ENCODE measurements at regions not wholly inside any gene's neighbourhood (a gene's known extent, or its start where the extent isn't known, plus 50 kb on each side); places are given as distances from the start of the nearest gene placed in this dataset.
"Not testable (repeated sequence)": the region's sequence is repeated elsewhere in the genome, so short reads cannot be mapped to it uniquely, and the experiment has no call there.

GRCh38 chr2:111473522-111473921 is 352.8 kb downstream of the BCL2L11 start:
- H3K27me3 ChIP-seq (ENCODE audit: insufficient read depth, low read length); H3K4me1 ChIP-seq (ENCODE audit: control insufficient read depth in 1 of 2, insufficient read depth in 2 of 2, low read length in 2 of 2); H3K4me3 ChIP-seq (replicated peaks in 1 of 2; ENCODE audit: low read depth in 1 of 2, low read length in 2 of 2); CTCF ChIA-PET; H4K20me1 ChIP-seq (ENCODE audit: insufficient read depth); H3K4me2 ChIP-seq (ENCODE audit: low read length); POLR2A ChIA-PET; RAD21 ChIA-PET (ENCODE audit: low non-redundant PET in 1 of 2, low total read pairs in 2 of 2, uncharacterized antibody in 2 of 2, unreplicated experiment in 2 of 2); H3K27ac ChIP-seq (ENCODE audit: low read depth, low read length); H3K9me2 ChIP-seq (ENCODE audit: insufficient read depth); H2AFZ ChIP-seq (ENCODE audit: low read depth, low read length, poor library complexity, severe bottlenecking); DNase-seq (ENCODE audit: low read depth, low spot score); H3K9me3 ChIP-seq (ENCODE audit: control insufficient read depth in 1 of 2, insufficient read depth in 1 of 2, low read depth in 1 of 2, low read length in 2 of 2); H3K36me3 ChIP-seq (ENCODE audit: control insufficient read depth in 1 of 2, insufficient read depth in 2 of 2, low read length in 2 of 2); BruUV-seq (replicated peaks); intact Hi-C loops (cut with micrococcal nuclease); H3K9ac ChIP-seq (ENCODE audit: low read length): not testable (repeated sequence)
- H3K79me2 ChIP-seq (ENCODE audit: insufficient read depth, low read length): peaks cover 35% of the 10 kb centered on the region
- ATAC-seq: peak; percentile 83

GRCh38 chr2:111474198-111474705 is 353.5 kb downstream of the BCL2L11 start:
- H3K4me3 ChIP-seq (replicated peaks in 1 of 2; ENCODE audit: low read depth in 1 of 2, low read length in 2 of 2); H3K9ac ChIP-seq (ENCODE audit: low read length); H2AFZ ChIP-seq (ENCODE audit: low read depth, low read length, poor library complexity, severe bottlenecking); CTCF ChIA-PET; H3K9me2 ChIP-seq (ENCODE audit: insufficient read depth); H3K27ac ChIP-seq (ENCODE audit: low read depth, low read length); H3K4me1 ChIP-seq (ENCODE audit: control insufficient read depth in 1 of 2, insufficient read depth in 2 of 2, low read length in 2 of 2); H3K4me2 ChIP-seq (ENCODE audit: low read length); RAD21 ChIA-PET (ENCODE audit: low non-redundant PET in 1 of 2, low total read pairs in 2 of 2, uncharacterized antibody in 2 of 2, unreplicated experiment in 2 of 2); H3K27me3 ChIP-seq (ENCODE audit: insufficient read depth, low read length); ATAC-seq; BruUV-seq (replicated peaks); H4K20me1 ChIP-seq (ENCODE audit: insufficient read depth); POLR2A ChIA-PET; H3K9me3 ChIP-seq (ENCODE audit: control insufficient read depth in 1 of 2, insufficient read depth in 1 of 2, low read depth in 1 of 2, low read length in 2 of 2); intact Hi-C loops (cut with micrococcal nuclease); H3K36me3 ChIP-seq (ENCODE audit: control insufficient read depth in 1 of 2, insufficient read depth in 2 of 2, low read length in 2 of 2); DNase-seq (ENCODE audit: low read depth, low spot score): not testable (repeated sequence)
- peaks cover 42% of the 10 kb centered on the region for H3K79me2 ChIP-seq (ENCODE audit: insufficient read depth, low read length)

GRCh38 chr2:111478335-111478734 is 357.6 kb downstream of the BCL2L11 start:
- H3K27ac ChIP-seq (ENCODE audit: low read depth, low read length); H3K27me3 ChIP-seq (ENCODE audit: insufficient read depth, low read length); ATAC-seq; H3K9me3 ChIP-seq (ENCODE audit: control insufficient read depth in 1 of 2, insufficient read depth in 1 of 2, low read depth in 1 of 2, low read length in 2 of 2); RAD21 ChIA-PET (ENCODE audit: low non-redundant PET in 1 of 2, low total read pairs in 2 of 2, uncharacterized antibody in 2 of 2, unreplicated experiment in 2 of 2); BruUV-seq (replicated peaks); CTCF ChIA-PET; H3K4me3 ChIP-seq (replicated peaks in 1 of 2; ENCODE audit: low read depth in 1 of 2, low read length in 2 of 2); H2AFZ ChIP-seq (ENCODE audit: low read depth, low read length, poor library complexity, severe bottlenecking); POLR2A ChIA-PET; intact Hi-C loops (cut with micrococcal nuclease); H3K36me3 ChIP-seq (ENCODE audit: control insufficient read depth in 1 of 2, insufficient read depth in 2 of 2, low read length in 2 of 2); H3K4me2 ChIP-seq (ENCODE audit: low read length); H3K9me2 ChIP-seq (ENCODE audit: insufficient read depth); H4K20me1 ChIP-seq (ENCODE audit: insufficient read depth); H3K9ac ChIP-seq (ENCODE audit: low read length); DNase-seq (ENCODE audit: low read depth, low spot score): not testable (repeated sequence)
- H3K4me1 ChIP-seq (ENCODE audit: control insufficient read depth in 1 of 2, insufficient read depth in 2 of 2, low read length in 2 of 2): peaks cover 2 to 11% of the 10 kb centered on the region in 2 experiments; a peak in 1 of 4 replicates
- peaks cover 45% of the 10 kb centered on the region for H3K79me2 ChIP-seq (ENCODE audit: insufficient read depth, low read length)

- H3K4me1 ChIP-seq (ENCODE audit: control insufficient read depth in 1 of 2, insufficient read depth in 2 of 2, low read length in 2 of 2): peaks cover 2 to 13% of the 10 kb centered on the region in 2 experiments; a peak in 1 of 4 replicates
- H3K4me2 ChIP-seq (ENCODE audit: low read length); ATAC-seq; H3K36me3 ChIP-seq (ENCODE audit: control insufficient read depth in 1 of 2, insufficient read depth in 2 of 2, low read length in 2 of 2); BruUV-seq (replicated peaks); H3K27me3 ChIP-seq (ENCODE audit: insufficient read depth, low read length); H3K9me2 ChIP-seq (ENCODE audit: insufficient read depth); H3K4me3 ChIP-seq (replicated peaks in 1 of 2; ENCODE audit: low read depth in 1 of 2, low read length in 2 of 2); RAD21 ChIA-PET (ENCODE audit: low non-redundant PET in 1 of 2, low total read pairs in 2 of 2, uncharacterized antibody in 2 of 2, unreplicated experiment in 2 of 2); H3K9ac ChIP-seq (ENCODE audit: low read length); H3K9me3 ChIP-seq (ENCODE audit: control insufficient read depth in 1 of 2, insufficient read depth in 1 of 2, low read depth in 1 of 2, low read length in 2 of 2); DNase-seq (ENCODE audit: low read depth, low spot score); H4K20me1 ChIP-seq (ENCODE audit: insufficient read depth); H2AFZ ChIP-seq (ENCODE audit: low read depth, low read length, poor library complexity, severe bottlenecking); intact Hi-C loops (cut with micrococcal nuclease); POLR2A ChIA-PET; H3K27ac ChIP-seq (ENCODE audit: low read depth, low read length); CTCF ChIA-PET: not testable (repeated sequence)
- peaks cover 45% of the 10 kb centered on the region for H3K79me2 ChIP-seq (ENCODE audit: insufficient read depth, low read length)
Observed at GRCh38 chr2:111478871-111479318, 358.2 kb downstream of the BCL2L11 start.

All from HCT116 (cell line).